MM.1S (cell line): ENCODE measurements at regions not wholly inside any gene's neighbourhood (a gene's known extent, or its start where the extent isn't known, plus 50 kb on each side); places are given as distances from the start of the nearest gene placed in this dataset.

Source experiments
- CTCF ChIP-seq: fragments of 300-600 bp; sonication (generic); IDR thresholded peaks from 2 replicates; pipeline ENCODE4 v1.5.1; 2016; ENCODE audit warnings: antibody characterized with exemption, low read length, mixed read lengths
- EZH2 ChIP-seq: fragments of 300-600 bp; sonication (generic); optimal IDR thresholded peaks from 2 replicates; pipeline ENCODE3; 2017; ENCODE audit warnings: low read depth, mild to moderate bottlenecking, antibody characterized with exemption, low read length, mixed read lengths
- EZH2phosphoT487 ChIP-seq: fragments of 300-600 bp; sonication (generic); IDR thresholded peaks from 2 replicates; pipeline ENCODE4 v1.6.1; 2018; ENCODE audit warnings: antibody characterized with exemption, low read length

- TF ChIP-seq CTCF (no peak), EZH2phosphoT487 (no peak), EZH2 (no peak)
Observed at GRCh38 chr20:54385746-54386145, 89.6 kb upstream of the DOK5 start.
